Endothelial cell of umbilical vein (primary cell): ENCODE measurements at regions not wholly inside any gene's neighbourhood (a gene's known extent, or its start where the extent isn't known, plus 50 kb on each side); places are given as distances from the start of the nearest gene placed in this dataset.

Experiments
- CTCF ChIP-seq, 2 donors: IDR thresholded peaks; 1 replicate in 1 of 2; 2 replicates in 1 of 2; pipeline ENCODE4 v1.5.1; 2011; ENCODE audit warnings: low read length in 2 of 2, mild to moderate bottlenecking in 2 of 2, moderate library complexity in 2 of 2, control low read depth in 1 of 2, inconsistent platforms in 1 of 2, low read depth in 1 of 2; ENCODE audit not compliant: insufficient read depth in 1 of 2; ENCODE audit errors: extremely low read depth in 1 of 2
- JUN ChIP-seq: IDR thresholded peaks from 2 replicates; pipeline ENCODE4 v1.6.1; 2011; ENCODE audit warnings: borderline replicate concordance, low read depth; ENCODE audit not compliant: insufficient read length, insufficient read depth
- POLR2A ChIP-seq: IDR thresholded peaks from 2 replicates; pipeline ENCODE4 v1.6.1; 2012; ENCODE audit warnings: low read depth, mild to moderate bottlenecking, control low read depth, low read length
- POLR2AphosphoS5 ChIP-seq: IDR thresholded peaks from 2 replicates; pipeline ENCODE4 v1.6.1; 2012; ENCODE audit warnings: low read depth, mild to moderate bottlenecking, control low read depth, low read length, moderate library complexity; ENCODE audit not compliant: insufficient read depth

- TF ChIP-seq POLR2AphosphoS5 (no peak), CTCF (IDR thresholded peaks at IDR 0.05; ENCODE audit: extremely low read depth in 1 of 2, insufficient read depth in 1 of 2, low read depth in 1 of 2, low read length in 2 of 2) (no peak), POLR2A (no peak), JUN (no peak)
Observed at GRCh38 chr3:159301961-159302360, 500.1 kb downstream of the MFSD1 start.
